Epithelial cell of esophagus (primary cell): ENCODE measurements at regions not wholly inside any gene's neighbourhood (a gene's known extent, or its start where the extent isn't known, plus 50 kb on each side); places are given as distances from the start of the nearest gene placed in this dataset.
"Not testable (repeated sequence)": the region's sequence is repeated elsewhere in the genome, so short reads cannot be mapped to it uniquely, and the experiment has no call there.

Source experiments
- DNase-seq: peaks from one replicate; pipeline ENCODE4 v3.0.0; 2010; ENCODE audit warnings: low read depth
- H3K4me3 ChIP-seq: 2 replicates; pipeline ENCODE4 v1.5.1; 2011; ENCODE audit warnings: mild to moderate bottlenecking, low read length, control low read depth
- TF ChIP-seq, protein P1 (sequence below): IDR thresholded peaks from 2 replicates; pipeline ENCODE4 v1.5.1; 2011; ENCODE audit warnings: low read depth, mild to moderate bottlenecking, low read length, control low read depth, inconsistent platforms; ENCODE audit not compliant: insufficient read depth; ENCODE audit errors: missing control alignments

DNA sequence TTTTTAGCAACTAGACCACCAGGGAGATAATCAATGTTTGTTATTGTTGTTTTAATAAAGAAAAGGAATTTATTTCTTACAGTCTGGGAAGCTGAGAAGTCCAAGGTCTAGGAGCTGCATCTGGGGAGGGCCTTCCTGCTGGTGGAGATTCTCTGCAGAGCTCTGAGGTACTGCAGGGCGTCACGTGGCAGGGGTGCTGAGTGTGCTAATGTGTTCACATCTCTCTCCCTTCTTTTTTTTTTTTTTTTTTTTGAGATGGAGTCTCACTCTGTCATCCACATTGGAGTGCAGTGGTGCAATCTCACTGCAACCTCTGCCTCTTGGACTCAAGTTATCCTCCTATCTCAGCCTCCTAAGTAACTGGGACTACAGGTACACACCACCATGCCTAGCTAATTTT is 150.9 kb upstream of the TRIM24 start:
- TF ChIP-seq, protein P1, sequence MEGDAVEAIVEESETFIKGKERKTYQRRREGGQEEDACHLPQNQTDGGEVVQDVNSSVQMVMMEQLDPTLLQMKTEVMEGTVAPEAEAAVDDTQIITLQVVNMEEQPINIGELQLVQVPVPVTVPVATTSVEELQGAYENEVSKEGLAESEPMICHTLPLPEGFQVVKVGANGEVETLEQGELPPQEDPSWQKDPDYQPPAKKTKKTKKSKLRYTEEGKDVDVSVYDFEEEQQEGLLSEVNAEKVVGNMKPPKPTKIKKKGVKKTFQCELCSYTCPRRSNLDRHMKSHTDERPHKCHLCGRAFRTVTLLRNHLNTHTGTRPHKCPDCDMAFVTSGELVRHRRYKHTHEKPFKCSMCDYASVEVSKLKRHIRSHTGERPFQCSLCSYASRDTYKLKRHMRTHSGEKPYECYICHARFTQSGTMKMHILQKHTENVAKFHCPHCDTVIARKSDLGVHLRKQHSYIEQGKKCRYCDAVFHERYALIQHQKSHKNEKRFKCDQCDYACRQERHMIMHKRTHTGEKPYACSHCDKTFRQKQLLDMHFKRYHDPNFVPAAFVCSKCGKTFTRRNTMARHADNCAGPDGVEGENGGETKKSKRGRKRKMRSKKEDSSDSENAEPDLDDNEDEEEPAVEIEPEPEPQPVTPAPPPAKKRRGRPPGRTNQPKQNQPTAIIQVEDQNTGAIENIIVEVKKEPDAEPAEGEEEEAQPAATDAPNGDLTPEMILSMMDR = no peak
- no peak for DNase-seq
- H3K4me3 ChIP-seq = no peak overlapping the region

DNA sequence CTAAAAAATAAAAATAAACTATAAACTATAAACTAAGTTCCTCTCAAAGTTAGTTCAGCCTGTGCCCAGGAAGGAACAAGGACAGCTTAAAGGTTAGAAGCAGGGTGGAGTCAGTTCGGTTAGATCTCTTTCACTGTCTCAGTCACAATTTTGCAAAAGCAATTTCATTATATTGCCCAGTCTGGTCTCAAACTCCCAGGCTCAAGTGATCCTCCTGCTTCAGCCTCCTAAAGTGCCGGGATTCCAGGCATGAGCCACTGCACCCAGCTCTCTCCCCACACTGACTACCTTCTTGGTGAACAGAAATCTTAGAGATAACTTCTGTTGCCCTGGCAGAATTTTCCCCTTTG is 146.3 kb upstream of the TRIM24 start:
- H3K4me3 ChIP-seq = no peak overlapping the region
- TF ChIP-seq, protein P1 = no peak
- DNase-seq = no peak

DNA sequence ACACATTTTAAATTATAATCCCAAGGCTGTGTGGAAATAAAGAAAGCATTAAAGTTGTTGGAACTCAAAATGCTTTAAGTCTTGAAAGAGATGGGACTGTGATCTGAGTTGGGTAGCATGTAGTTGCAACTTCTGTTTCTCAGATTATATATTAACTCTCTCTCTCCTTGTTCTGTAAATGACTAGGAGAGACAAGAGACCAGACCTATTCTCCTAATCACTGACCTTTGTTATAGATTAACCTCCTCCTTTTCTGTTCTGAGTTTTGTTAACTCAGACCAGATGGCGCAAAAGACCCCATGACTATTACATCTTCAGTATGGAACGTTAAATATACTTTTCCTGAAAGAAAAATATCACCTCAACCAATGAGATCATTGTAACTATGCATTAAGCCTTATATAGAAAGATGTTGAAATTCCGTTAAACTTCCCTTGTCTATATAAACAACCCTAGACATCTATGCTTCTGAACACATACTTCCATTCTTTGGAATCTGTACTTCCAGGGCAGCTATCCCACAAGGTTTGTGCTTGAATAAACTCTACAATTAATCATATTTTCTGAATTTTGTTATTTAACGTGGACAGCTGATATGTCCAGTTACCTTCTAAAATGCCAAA is 143.5 kb upstream of the TRIM24 start:
- H3K4me3 ChIP-seq = no peak overlapping the region
- DNase-seq = no peak
- TF ChIP-seq, protein P1 = no peak

GRCh38 chr7:138317044-138317596 is 142.9 kb upstream of the TRIM24 start:
- no peak for DNase-seq
- TF ChIP-seq, protein P1 = no peak
- H3K4me3 ChIP-seq = no peak overlapping the region

DNA sequence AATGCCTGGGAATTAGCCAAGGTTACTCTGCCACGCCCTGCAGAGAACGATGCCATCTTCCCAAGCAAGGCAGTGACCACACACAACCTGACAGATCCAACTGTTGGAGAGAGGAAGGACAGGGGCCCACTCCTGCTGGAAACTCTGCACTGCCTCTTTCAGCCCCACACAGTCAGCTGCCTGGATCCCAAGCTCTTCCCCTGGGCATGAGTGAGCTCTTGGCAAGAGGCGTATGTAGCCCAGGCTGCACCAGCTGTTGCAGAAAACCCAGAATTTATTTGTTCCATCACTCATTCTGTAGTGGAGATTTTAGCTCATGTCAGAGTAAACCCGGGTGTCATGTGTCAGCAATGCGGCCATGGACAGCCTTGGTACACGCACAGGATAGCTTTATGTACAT is 135.1 kb upstream of the TRIM24 start:
- TF ChIP-seq, protein P1 = no peak
- no peak for DNase-seq
- H3K4me3 ChIP-seq = no peak overlapping the region

GRCh38 chr7:138325434-138325833 is 134.6 kb upstream of the TRIM24 start:
- DNase-seq = peak; percentile 13
- no peak overlapping the region for H3K4me3 ChIP-seq
- TF ChIP-seq, protein P1 = no peak

DNA sequence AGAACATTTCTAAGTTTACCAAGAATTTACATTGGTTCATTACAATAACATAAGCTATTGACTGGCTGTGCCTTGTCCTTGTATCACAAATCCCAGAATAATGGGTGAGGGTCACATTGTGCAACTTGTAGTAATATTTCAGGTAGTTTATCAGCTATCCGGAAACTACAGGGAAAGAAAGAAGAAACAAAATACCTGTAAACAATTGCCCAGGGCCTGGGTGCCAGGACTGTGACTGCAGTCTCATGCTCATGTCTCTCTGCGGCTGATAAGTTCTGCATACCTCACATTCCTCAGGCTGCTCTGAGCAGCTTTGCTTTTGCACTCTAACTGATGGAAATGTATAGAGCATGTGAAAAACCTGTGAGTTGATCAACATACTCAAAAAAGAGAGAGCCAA is 131.8 kb upstream of the TRIM24 start:
- no peak for DNase-seq
- H3K4me3 ChIP-seq = no peak overlapping the region
- TF ChIP-seq, protein P1 = no peak

- H3K4me3 ChIP-seq, DNase-seq: not testable (repeated sequence)
Observed at GRCh38 chr7:138332850-138333249, 127.2 kb upstream of the TRIM24 start.
